Neuronal stem cell (in vitro differentiated cells): ENCODE measurements at regions not wholly inside any gene's neighbourhood (a gene's known extent, or its start where the extent isn't known, plus 50 kb on each side); places are given as distances from the start of the nearest gene placed in this dataset.

ENCODE experiments used
- DNase-seq: peaks from one replicate; pipeline ENCODE4 v3.0.0-alpha.2; 2013; ENCODE audit warnings: low spot score
- H2AFZ ChIP-seq: one replicate; pipeline ENCODE4 v1.6.1; 2013; ENCODE audit warnings: mild to moderate bottlenecking, low read length, inconsistent platforms
- H2AK5ac ChIP-seq: 2 replicates; pipeline ENCODE4 v1.6.1; 2013; ENCODE audit warnings: low read depth, mild to moderate bottlenecking, inconsistent platforms, low read length, moderate library complexity, mixed read lengths
- H2BK120ac ChIP-seq: 2 replicates; pipeline ENCODE4 v1.6.1; 2013; ENCODE audit warnings: low read depth, mild to moderate bottlenecking, inconsistent platforms, low read length, moderate library complexity, mixed read lengths
- H2BK12ac ChIP-seq: one replicate; pipeline ENCODE4 v1.6.1; 2013; ENCODE audit warnings: low read length, inconsistent platforms
- H2BK15ac ChIP-seq: 2 replicates; pipeline ENCODE4 v1.6.1; 2013; ENCODE audit warnings: mild to moderate bottlenecking, low read length, inconsistent platforms, mixed read lengths
- H2BK5ac ChIP-seq: one replicate; pipeline ENCODE4 v1.6.1; 2013; ENCODE audit warnings: inconsistent platforms, mild to moderate bottlenecking, low read length, moderate library complexity
- H3K14ac ChIP-seq: one replicate; pipeline ENCODE4 v1.6.1; 2013; ENCODE audit warnings: low read length, inconsistent platforms
- H3K18ac ChIP-seq: 2 replicates; pipeline ENCODE4 v1.6.1; 2013; ENCODE audit warnings: low read length, inconsistent platforms
- H3K23ac ChIP-seq: 2 replicates; pipeline ENCODE4 v1.6.1; 2013; ENCODE audit warnings: low read depth, mild to moderate bottlenecking, mixed read lengths, low read length, inconsistent platforms; ENCODE audit not compliant: poor library complexity
- H3K27ac ChIP-seq: replicated peaks from 3 replicates; pipeline ENCODE4 v1.5.1; 2013; ENCODE audit warnings: low read length, inconsistent platforms
- H3K27me3 ChIP-seq, 3 experiments: 2 replicates each; pipeline ENCODE4 v1.6.1; 2013; ENCODE audit warnings: low read length in 3 of 3, mild to moderate bottlenecking in 2 of 3, inconsistent platforms in 1 of 3, low read depth in 1 of 3, mixed read lengths in 1 of 3, moderate library complexity in 1 of 3; ENCODE audit not compliant: control insufficient read depth in 3 of 3, insufficient read depth in 3 of 3
- H3K36me3 ChIP-seq, 2 donors: replicated peaks in 1 of 2; 2 replicates each; pipeline ENCODE4 v1.6.1; 2013; ENCODE audit warnings: low read length in 2 of 2; ENCODE audit not compliant: control insufficient read depth in 2 of 2, insufficient read depth in 2 of 2
- H3K4ac ChIP-seq: 2 replicates; pipeline ENCODE4 v1.6.1; 2013; ENCODE audit warnings: inconsistent platforms, mild to moderate bottlenecking, low read length, moderate library complexity
- H3K4me1 ChIP-seq, 2 donors: 1 replicate in 1 of 2; 2 replicates in 1 of 2; pipeline ENCODE4 v1.6.1; 2013; ENCODE audit warnings: low read length in 2 of 2, low read depth in 1 of 2; ENCODE audit not compliant: control insufficient read depth in 2 of 2, insufficient read depth in 1 of 2
- H3K4me2 ChIP-seq: one replicate; pipeline ENCODE4 v1.6.1; 2013; ENCODE audit warnings: mild to moderate bottlenecking, low read length, inconsistent platforms; ENCODE audit not compliant: insufficient read depth, poor library complexity, severe bottlenecking
- H3K4me3 ChIP-seq, 2 donors: 2 replicates each; pipeline ENCODE4 v1.5.1; 2013; ENCODE audit warnings: low read length in 2 of 2, mild to moderate bottlenecking in 2 of 2, inconsistent platforms in 1 of 2, moderate library complexity in 1 of 2
- H3K79me1 ChIP-seq: one replicate; pipeline ENCODE4 v1.6.1; 2013; ENCODE audit warnings: low read depth, mild to moderate bottlenecking, inconsistent platforms, low read length, moderate library complexity
- H3K9ac ChIP-seq: one replicate; pipeline ENCODE4 v1.6.1; 2013; ENCODE audit warnings: mild to moderate bottlenecking, low read depth, low read length, inconsistent platforms; ENCODE audit not compliant: poor library complexity
- H3K9me3 ChIP-seq, 2 donors: replicated peaks in 1 of 2; 2 replicates each; pipeline versions ENCODE3 to v1.6.1; 2013; ENCODE audit warnings: low read length in 2 of 2, mild to moderate bottlenecking in 2 of 2, inconsistent platforms in 1 of 2, low read depth in 1 of 2, mixed read lengths in 1 of 2, moderate library complexity in 1 of 2; ENCODE audit not compliant: control insufficient read depth in 2 of 2, insufficient read depth in 1 of 2
- H4K8ac ChIP-seq: one replicate; pipeline ENCODE4 v1.6.1; 2013; ENCODE audit warnings: low read depth, mild to moderate bottlenecking, inconsistent platforms, low read length, moderate library complexity
- H4K91ac ChIP-seq: one replicate; pipeline ENCODE4 v1.6.1; 2013; ENCODE audit warnings: low read length, low read depth, mild to moderate bottlenecking, inconsistent platforms; ENCODE audit not compliant: poor library complexity
- WGBS, 2 donors: extraction: QIAGEN DNeasy Blood & Tissue Kit; methylation state at CpG; one replicate each; pipeline ENCODE4 v1.1.7; 2013; ENCODE audit warnings: missing lambda C conversion rate in 2 of 2, mixed read lengths in 1 of 2; ENCODE audit not compliant: insufficient read length in 2 of 2, insufficient replicate concordance in 1 of 2; ENCODE audit errors: extremely low coverage in 2 of 2; 5-methylcytosine and 5-hydroxymethylcytosine counted together

GRCh38 chr1:222909586-222909985, 94.7 kb downstream of the DISP1 start:
- WGBS, 2 donors, result no CpG with 5 or more reads among the region's 4 CpGs
- no peak overlapping the region for H2AK5ac ChIP-seq

GRCh38 chr1:222910699-222911098, 95.9 kb downstream of the DISP1 start:
- H2AK5ac ChIP-seq, result no peak overlapping the region
- peaks cover 0 to 1% of the 10 kb centered on the region in 2 donors for H3K4me1 ChIP-seq
- no peak overlapping the region for H4K91ac ChIP-seq
- no peaks in the 10 kb centered on the region for H3K9me3 ChIP-seq
- DNase-seq, result no peak
- H3K4ac ChIP-seq, result no peak overlapping the region
- no peak overlapping the region for H3K4me3 ChIP-seq
- no peak overlapping the region for H2BK12ac ChIP-seq
- H3K23ac ChIP-seq, result no peak overlapping the region
- no peak overlapping the region for H3K9ac ChIP-seq
- no peak overlapping the region for H3K4me2 ChIP-seq
- no peaks in the 10 kb centered on the region for H3K36me3 ChIP-seq
- no peak overlapping the region for H2AFZ ChIP-seq
- H2BK5ac ChIP-seq, result no peak overlapping the region
- no peak overlapping the region for H3K18ac ChIP-seq
- no peak overlapping the region for H2BK120ac ChIP-seq
- no peak overlapping the region for H3K27ac ChIP-seq
- H3K27me3 ChIP-seq, result no peaks in the 10 kb centered on the region
- H3K14ac ChIP-seq, result no peak overlapping the region
- no peak overlapping the region for H2BK15ac ChIP-seq
- no peaks in the 10 kb centered on the region for H3K79me1 ChIP-seq
- no peak overlapping the region for H4K8ac ChIP-seq

More at GRCh38 chr1:222909586-222909985, 94.7 kb downstream of the DISP1 start:
- Histone ChIP-seq H2BK5ac (no peak overlapping the region), H4K91ac (no peak overlapping the region), H2AFZ (no peak overlapping the region), H3K9me3 (no peaks in the 10 kb centered on the region), H3K4me3 (no peak overlapping the region), H3K27ac (no peak overlapping the region), H3K9ac (no peak overlapping the region), H3K18ac (no peak overlapping the region), H2BK15ac (no peak overlapping the region), H2BK12ac (no peak overlapping the region), H3K4ac (no peak overlapping the region), H3K4me1 (peaks cover 0 to 1% of the 10 kb centered on the region in 2 donors), H4K8ac (no peak overlapping the region), H3K14ac (no peak overlapping the region), H3K36me3 (no peaks in the 10 kb centered on the region), H2BK120ac (no peak overlapping the region), H3K79me1 (no peaks in the 10 kb centered on the region), H3K27me3 (no peaks in the 10 kb centered on the region), H3K23ac (no peak overlapping the region), H3K4me2 (no peak overlapping the region)
- no peak for DNase-seq

GRCh38 chr1:222911866-222912265, 97.0 kb downstream of the DISP1 start:
- H2AK5ac ChIP-seq, result no peak overlapping the region
- no peak overlapping the region for H3K27ac ChIP-seq
- no peak overlapping the region for H3K4ac ChIP-seq
- H2BK12ac ChIP-seq, result no peak overlapping the region
- H3K23ac ChIP-seq, result no peak overlapping the region
- H3K9ac ChIP-seq, result no peak overlapping the region
- peaks cover 0 to 1% of the 10 kb centered on the region in 2 donors for H3K4me1 ChIP-seq
- H2BK5ac ChIP-seq, result no peak overlapping the region
- H4K8ac ChIP-seq, result no peak overlapping the region
- H3K9me3 ChIP-seq, result peaks cover 0 to 9% of the 10 kb centered on the region in 2 donors
- H3K4me2 ChIP-seq, result no peak overlapping the region
- H2BK15ac ChIP-seq, result no peak overlapping the region
- H2BK120ac ChIP-seq, result no peak overlapping the region
- H3K14ac ChIP-seq, result no peak overlapping the region
- no peaks in the 10 kb centered on the region for H3K36me3 ChIP-seq
- no peaks in the 10 kb centered on the region for H3K27me3 ChIP-seq
- H3K4me3 ChIP-seq, result no peak overlapping the region
- WGBS, 2 donors, result no CpG with 5 or more reads among the region's 1 CpG
- no peak for DNase-seq
- no peak overlapping the region for H4K91ac ChIP-seq
- no peak overlapping the region for H2AFZ ChIP-seq
- H3K79me1 ChIP-seq, result no peaks in the 10 kb centered on the region
- no peak overlapping the region for H3K18ac ChIP-seq

GRCh38 chr1:222912730-222913129, 97.9 kb downstream of the DISP1 start:
- H3K9me3 ChIP-seq, result peaks cover 2 to 12% of the 10 kb centered on the region in 2 donors
- H3K23ac ChIP-seq, result no peak overlapping the region
- H2AFZ ChIP-seq, result no peak overlapping the region
- no peak overlapping the region for H3K14ac ChIP-seq
- H2BK12ac ChIP-seq, result no peak overlapping the region
- no peak overlapping the region for H2AK5ac ChIP-seq
- no peak overlapping the region for H4K91ac ChIP-seq
- H3K4me1 ChIP-seq, result peaks cover 0 to 1% of the 10 kb centered on the region in 2 donors
- no peak overlapping the region for H4K8ac ChIP-seq
- DNase-seq, result no peak
- no peak overlapping the region for H3K18ac ChIP-seq
- no peaks in the 10 kb centered on the region for H3K27me3 ChIP-seq
- no peak overlapping the region for H3K4me2 ChIP-seq
- no peak overlapping the region for H3K4ac ChIP-seq
- H3K36me3 ChIP-seq, result no peaks in the 10 kb centered on the region
- no peak overlapping the region for H3K4me3 ChIP-seq
- no peak overlapping the region for H2BK15ac ChIP-seq
- no peak overlapping the region for H3K9ac ChIP-seq
- no peaks in the 10 kb centered on the region for H3K79me1 ChIP-seq
- no peak overlapping the region for H2BK5ac ChIP-seq
- H3K27ac ChIP-seq, result no peak overlapping the region
- no peak overlapping the region for H2BK120ac ChIP-seq
